Smooth muscle cell (in vitro differentiated cells): ENCODE measurements at regions not wholly inside any gene's neighbourhood (a gene's known extent, or its start where the extent isn't known, plus 50 kb on each side); places are given as distances from the start of the nearest gene placed in this dataset.
"Not testable (repeated sequence)": the region's sequence is repeated elsewhere in the genome, so short reads cannot be mapped to it uniquely, and the experiment has no call there.

Source experiments
- DNase-seq: peaks from one replicate; lab custom pipeline; 2025; ENCODE audit not compliant: unreplicated experiment; lab: John Stamatoyannopoulos, UW
- H2AFZ ChIP-seq: fragments of 200-600 bp; sonication (generic); 2 replicates; pipeline ENCODE4 v1.6.0; 2016; ENCODE audit warnings: antibody characterized with exemption, low read depth, mild to moderate bottlenecking
- H3F3A ChIP-seq: fragments of 200-600 bp; sonication (generic); 2 replicates; pipeline ENCODE4 v1.6.0; 2017; ENCODE audit warnings: antibody characterized with exemption, low read depth
- H3K27ac ChIP-seq: fragments of 200-600 bp; sonication (generic); 2 replicates; pipeline ENCODE4 v1.5.1; 2016; ENCODE audit warnings: low read depth, mild to moderate bottlenecking
- H3K27me3 ChIP-seq: fragments of 200-600 bp; sonication (generic); 2 replicates; pipeline ENCODE4 v1.6.1; 2016; ENCODE audit warnings: low read depth, mild to moderate bottlenecking
- H3K36me3 ChIP-seq: fragments of 200-600 bp; sonication (generic); 2 replicates; pipeline ENCODE4 v1.5.1; 2016; ENCODE audit warnings: low read depth
- H3K4me1 ChIP-seq: fragments of 200-600 bp; sonication (generic); 2 replicates; pipeline ENCODE4 v1.5.1; 2016; ENCODE audit warnings: low read depth
- H3K4me2 ChIP-seq: fragments of 200-600 bp; sonication (generic); 2 replicates; pipeline ENCODE4 v1.6.0; 2016; ENCODE audit warnings: mild to moderate bottlenecking
- H3K4me3 ChIP-seq: fragments of 200-600 bp; sonication (generic); 2 replicates; pipeline ENCODE4 v1.5.1; 2016; ENCODE audit warnings: mild to moderate bottlenecking
- H3K79me2 ChIP-seq: fragments of 200-600 bp; sonication (generic); 2 replicates; pipeline ENCODE4 v1.6.0; 2016; ENCODE audit warnings: low read depth, mild to moderate bottlenecking
- H3K9ac ChIP-seq: fragments of 200-600 bp; sonication (generic); 2 replicates; pipeline ENCODE4 v1.6.0; 2016; ENCODE audit warnings: low read depth
- H3K9me3 ChIP-seq: fragments of 200-600 bp; sonication (generic); replicated peaks from 2 replicates; pipeline ENCODE4 v1.5.1; 2016; ENCODE audit warnings: low read depth
- H4K20me1 ChIP-seq: fragments of 200-600 bp; sonication (generic); 2 replicates; pipeline ENCODE4 v1.6.0; 2016; ENCODE audit warnings: low read depth
- WGBS: methylation state at CpG from one replicate; pipeline ENCODE4 v1.1.7; 2016; ENCODE audit warnings: low lambda C conversion rate; 5-methylcytosine and 5-hydroxymethylcytosine counted together
- TF ChIP-seq, protein P1 (sequence below): fragments of 200-600 bp; sonication (generic); IDR thresholded peaks from 2 replicates; pipeline ENCODE4 v1.5.1; 2017; ENCODE audit warnings: borderline replicate concordance, mild to moderate bottlenecking, antibody characterized with exemption; ENCODE audit not compliant: insufficient read depth, poor library complexity, severe bottlenecking

DNA sequence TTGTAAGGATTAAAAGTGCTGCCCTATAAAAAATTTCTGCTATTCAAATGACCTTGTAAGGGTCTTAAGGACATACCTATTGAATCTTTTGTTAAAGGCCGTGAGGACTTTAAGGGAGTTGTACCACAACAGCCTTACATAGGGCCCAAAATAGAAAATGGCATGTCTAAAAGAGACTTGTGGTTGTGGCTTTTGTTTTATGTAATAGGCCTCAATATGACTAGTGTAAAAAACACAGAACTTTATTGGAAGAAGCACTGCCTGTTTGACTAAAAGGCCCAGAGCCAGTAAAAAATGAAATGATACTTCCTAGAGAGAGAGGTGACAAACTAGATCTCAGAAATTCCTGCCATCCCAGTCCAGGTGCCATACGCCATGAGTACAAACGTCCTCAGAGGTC is 286.6 kb downstream of the SEMA3D start:
- Histone ChIP-seq H3K4me3 (no peak overlapping the region), H2AFZ (no peak overlapping the region), H3K27ac (no peak overlapping the region), H3K27me3 (no peaks in the 10 kb centered on the region), H3K9me3 (no peaks in the 10 kb centered on the region), H3K4me1 (no peaks in the 10 kb centered on the region), H3K9ac (no peak overlapping the region), H3F3A (no peaks in the 10 kb centered on the region), H3K79me2 (no peaks in the 10 kb centered on the region), H3K4me2 (no peak overlapping the region), H3K36me3 (no peaks in the 10 kb centered on the region), H4K20me1 (no peaks in the 10 kb centered on the region)
- TF ChIP-seq, protein P1, sequence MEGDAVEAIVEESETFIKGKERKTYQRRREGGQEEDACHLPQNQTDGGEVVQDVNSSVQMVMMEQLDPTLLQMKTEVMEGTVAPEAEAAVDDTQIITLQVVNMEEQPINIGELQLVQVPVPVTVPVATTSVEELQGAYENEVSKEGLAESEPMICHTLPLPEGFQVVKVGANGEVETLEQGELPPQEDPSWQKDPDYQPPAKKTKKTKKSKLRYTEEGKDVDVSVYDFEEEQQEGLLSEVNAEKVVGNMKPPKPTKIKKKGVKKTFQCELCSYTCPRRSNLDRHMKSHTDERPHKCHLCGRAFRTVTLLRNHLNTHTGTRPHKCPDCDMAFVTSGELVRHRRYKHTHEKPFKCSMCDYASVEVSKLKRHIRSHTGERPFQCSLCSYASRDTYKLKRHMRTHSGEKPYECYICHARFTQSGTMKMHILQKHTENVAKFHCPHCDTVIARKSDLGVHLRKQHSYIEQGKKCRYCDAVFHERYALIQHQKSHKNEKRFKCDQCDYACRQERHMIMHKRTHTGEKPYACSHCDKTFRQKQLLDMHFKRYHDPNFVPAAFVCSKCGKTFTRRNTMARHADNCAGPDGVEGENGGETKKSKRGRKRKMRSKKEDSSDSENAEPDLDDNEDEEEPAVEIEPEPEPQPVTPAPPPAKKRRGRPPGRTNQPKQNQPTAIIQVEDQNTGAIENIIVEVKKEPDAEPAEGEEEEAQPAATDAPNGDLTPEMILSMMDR = no peak
- WGBS = 72% methylated on average over 3 of the region's 3 CpGs
- no peak for DNase-seq

DNA sequence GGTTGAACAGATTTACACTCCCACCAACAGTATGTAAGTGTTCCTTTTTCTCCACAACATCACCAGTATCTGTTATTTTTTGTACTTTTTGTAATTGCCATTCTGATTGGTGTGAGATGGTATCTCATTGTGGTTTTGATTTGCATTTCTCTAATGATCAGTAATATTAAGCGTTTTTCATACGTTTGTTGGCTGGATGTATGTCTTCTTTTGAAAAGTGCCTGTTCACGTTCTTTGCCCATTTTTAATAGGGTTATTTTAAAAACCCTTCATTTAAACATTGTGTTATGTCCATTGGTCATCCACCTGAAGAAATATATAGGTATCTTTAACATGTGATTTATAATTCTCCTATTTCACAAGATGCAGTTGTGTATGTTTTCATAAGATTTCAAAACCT is 291.3 kb downstream of the SEMA3D start:
- Histone ChIP-seq H4K20me1 (no peaks in the 10 kb centered on the region), H3K27me3 (no peaks in the 10 kb centered on the region), H3K36me3 (no peaks in the 10 kb centered on the region), H3K79me2 (no peaks in the 10 kb centered on the region), H3K4me1 (no peaks in the 10 kb centered on the region), H3K4me2 (no peak overlapping the region), H3K9ac (no peak overlapping the region), H3K4me3 (no peak overlapping the region), H3K27ac (no peak overlapping the region), H3K9me3 (no peaks in the 10 kb centered on the region), H2AFZ (no peak overlapping the region), H3F3A (no peaks in the 10 kb centered on the region)
- DNase-seq = no peak
- TF ChIP-seq, protein P1 = no peak
- 97% methylated on average over 3 of the region's 3 CpGs for WGBS

DNA sequence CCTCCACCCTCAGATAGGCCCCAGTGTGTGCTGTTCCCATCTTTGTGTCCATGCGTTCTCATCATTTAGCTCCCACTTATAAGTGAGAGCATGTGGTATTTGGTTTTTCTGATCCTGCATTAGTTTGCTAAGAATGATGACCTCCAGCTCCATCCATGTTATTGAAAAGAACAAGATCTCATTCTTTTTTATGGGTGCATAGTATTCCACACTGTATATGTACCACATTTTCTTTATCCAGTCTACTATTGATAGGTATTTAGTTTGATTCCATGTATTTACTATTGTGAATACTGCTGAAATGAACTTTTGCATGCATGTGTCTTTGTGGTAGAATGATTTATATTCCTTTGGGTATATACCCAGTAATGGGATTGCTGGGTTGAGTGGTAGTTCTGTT is 303.3 kb downstream of the SEMA3D start:
- not testable (repeated sequence) for H3K4me2 ChIP-seq, H2AFZ ChIP-seq, DNase-seq

DNA sequence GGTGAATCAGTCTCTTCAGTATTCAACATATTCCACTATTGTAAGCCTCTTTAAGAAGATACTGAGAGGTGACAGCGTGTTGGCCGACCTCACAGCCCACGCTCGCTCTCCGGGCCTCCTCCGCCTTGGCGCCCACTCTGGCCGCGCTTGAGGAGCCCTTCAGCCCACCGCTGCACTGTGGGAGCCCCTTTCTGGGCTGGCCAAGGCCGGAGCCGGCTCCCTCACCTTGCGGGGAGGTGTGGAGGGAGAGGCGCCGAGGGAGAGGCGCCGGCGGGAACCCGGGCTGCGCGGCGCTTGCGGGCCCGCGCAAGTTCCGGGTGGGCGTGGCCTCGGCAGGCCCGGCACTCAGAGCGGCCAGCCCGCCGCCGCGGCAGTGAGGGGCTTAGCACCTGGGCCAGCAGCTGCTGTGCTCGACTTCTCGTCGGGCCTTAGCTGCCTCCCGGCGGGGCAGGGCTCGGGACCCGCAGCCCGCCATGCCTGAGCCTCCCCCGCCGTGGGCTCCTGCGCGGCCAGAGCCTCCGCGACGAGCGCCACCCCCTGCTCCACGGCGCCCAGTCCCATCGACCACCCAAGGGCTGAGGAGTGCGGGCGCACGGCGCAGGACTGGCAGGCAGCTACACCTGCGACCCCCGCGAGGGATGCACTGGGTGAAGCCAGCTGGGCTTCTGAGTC is 306.4 kb downstream of the SEMA3D start:
- not testable (repeated sequence) for H2AFZ ChIP-seq, H3K4me3 ChIP-seq, H3F3A ChIP-seq, DNase-seq, H3K9ac ChIP-seq, H3K9me3 ChIP-seq, H3K4me1 ChIP-seq, H4K20me1 ChIP-seq, H3K27me3 ChIP-seq, H3K4me2 ChIP-seq, H3K27ac ChIP-seq, H3K36me3 ChIP-seq, H3K79me2 ChIP-seq
- WGBS = 97% methylated on average over 22 of the region's 60 CpGs

More for the DNA sequence above, 303.3 kb downstream of the SEMA3D start:
- not testable (repeated sequence) for H3K27me3 ChIP-seq, H3K27ac ChIP-seq, H3K9me3 ChIP-seq, H3F3A ChIP-seq, H3K79me2 ChIP-seq, H4K20me1 ChIP-seq, H3K36me3 ChIP-seq, H3K4me1 ChIP-seq, H3K4me3 ChIP-seq, H3K9ac ChIP-seq
- 91% methylated on average over 1 of the region's 1 CpG for whole genome bisulfite sequencing
